ENCODE measurements at regions not wholly inside any gene's neighbourhood (a gene's known extent, or its start where the extent isn't known, plus 50 kb on each side); places are given as distances from the start of the nearest gene placed in this dataset.

- TF ChIP-seq POLR2A (IDR thresholded peaks at IDR 0.05) (no peak), CTCF (IDR thresholded peaks at IDR 0.05) (no peak)
Measured at GRCh38 chr13:91195789-91196188, 151.7 kb upstream of the MIR17HG start.
